NCI-H774 (cell line): ENCODE measurements at regions not wholly inside any gene's neighbourhood (a gene's known extent, or its start where the extent isn't known, plus 50 kb on each side); places are given as distances from the start of the nearest gene placed in this dataset.

Experiments used
- DNase-seq: peaks from one replicate; lab custom pipeline; 2025; lab: John Stamatoyannopoulos, UW

DNA sequence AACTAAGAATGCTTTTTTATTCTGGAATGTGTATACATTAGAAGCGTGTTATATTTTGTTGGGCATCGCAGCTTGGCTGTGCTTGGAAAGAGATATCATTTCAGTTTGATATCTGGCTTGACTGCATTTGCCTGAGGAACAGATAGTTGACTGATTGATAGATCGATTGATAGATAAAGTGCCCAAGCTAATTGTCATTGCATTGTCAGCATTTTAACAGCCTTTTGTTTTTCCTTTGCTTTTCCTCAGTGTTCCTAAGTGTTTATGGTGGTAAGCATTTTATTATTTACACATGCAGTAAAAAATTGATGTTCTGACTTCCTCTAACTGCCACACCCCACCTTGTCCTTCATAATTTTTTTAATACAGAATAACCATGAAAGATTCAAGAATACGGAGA, 180.9 kb upstream of the GRIK2 start:
- no peak for DNase-seq

DNA sequence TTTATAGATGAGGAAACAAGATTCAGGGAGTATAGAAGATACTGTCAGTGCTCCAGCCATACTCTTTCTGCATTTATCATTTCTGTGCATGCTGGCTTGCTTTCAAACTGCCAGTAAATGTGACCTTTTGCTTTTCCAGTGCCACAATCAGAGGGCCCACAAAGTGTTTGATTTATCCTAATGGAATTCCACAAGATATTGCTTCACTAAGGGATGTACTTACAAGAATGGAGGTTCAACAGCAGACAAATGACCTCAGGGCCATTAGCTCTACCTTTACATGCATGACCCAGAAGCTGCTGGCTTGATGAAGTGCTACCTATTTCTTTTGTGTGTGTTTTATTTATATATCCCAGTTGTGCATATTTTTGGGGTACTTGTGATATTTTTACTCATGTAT, 171.5 kb upstream of the GRIK2 start:
- no peak for DNase-seq

DNA sequence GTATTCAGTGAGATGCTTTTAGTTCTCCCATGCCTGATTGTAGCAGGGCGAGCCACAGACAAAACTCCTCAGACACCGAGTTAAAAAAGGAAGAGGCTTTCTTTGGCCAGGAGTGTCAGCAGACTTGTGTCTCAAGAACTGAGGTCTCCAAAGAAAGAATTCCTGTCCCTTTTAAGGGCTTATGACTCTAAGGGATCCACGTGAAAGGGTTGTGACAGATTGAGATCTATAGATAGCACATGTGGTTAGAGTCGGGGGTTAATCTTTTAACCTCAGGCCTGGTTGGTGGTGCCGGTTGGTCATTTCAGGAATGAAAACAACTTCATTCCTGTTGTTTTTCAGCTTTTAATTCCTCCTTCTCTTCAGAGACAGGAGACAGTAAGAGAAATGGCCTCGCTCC, 168.8 kb upstream of the GRIK2 start:
- no peak for DNase-seq

DNA sequence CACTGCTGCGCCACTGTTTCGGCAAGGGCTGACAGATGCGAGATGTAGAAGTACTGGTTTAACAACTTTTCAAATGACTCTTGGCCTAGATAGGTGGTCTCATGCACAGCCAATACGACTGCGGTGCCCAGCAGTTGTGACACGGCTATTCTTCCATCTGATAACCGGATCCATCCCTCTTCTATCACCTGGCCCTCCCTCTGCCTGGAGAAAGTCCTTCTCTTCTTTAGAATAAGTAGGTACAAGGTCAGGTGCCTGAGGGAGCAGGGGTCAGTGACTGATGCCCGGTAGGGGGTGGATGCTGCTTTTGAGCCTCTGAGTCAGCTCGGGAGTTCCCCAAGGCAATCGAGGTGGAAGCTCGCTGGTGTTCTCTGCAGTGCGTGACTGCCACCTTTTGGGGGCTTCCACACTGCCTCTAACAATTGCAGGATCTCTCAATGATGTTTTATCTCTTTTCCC, 166.8 kb upstream of the GRIK2 start:
- no peak for DNase-seq

DNA sequence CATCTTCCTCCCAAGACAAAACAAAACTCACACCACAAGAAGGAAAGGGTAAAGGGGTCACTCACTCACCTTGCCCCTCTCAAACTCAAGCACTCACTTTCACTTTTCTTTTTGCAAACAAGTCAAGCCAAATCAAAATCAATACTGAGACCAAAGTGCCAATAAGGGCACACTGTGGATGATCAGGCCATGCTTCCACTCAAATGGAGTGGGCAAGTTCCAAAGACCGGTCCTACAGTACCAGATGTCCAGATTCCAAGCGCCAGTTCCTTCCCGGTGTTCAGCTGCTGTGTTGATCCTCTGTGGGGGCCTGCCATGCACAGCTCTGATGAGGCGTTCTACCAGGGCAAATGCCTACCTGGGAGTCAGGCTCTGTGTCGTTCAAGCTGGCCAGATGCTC, 162.6 kb upstream of the GRIK2 start:
- DNase-seq = no peak

DNA sequence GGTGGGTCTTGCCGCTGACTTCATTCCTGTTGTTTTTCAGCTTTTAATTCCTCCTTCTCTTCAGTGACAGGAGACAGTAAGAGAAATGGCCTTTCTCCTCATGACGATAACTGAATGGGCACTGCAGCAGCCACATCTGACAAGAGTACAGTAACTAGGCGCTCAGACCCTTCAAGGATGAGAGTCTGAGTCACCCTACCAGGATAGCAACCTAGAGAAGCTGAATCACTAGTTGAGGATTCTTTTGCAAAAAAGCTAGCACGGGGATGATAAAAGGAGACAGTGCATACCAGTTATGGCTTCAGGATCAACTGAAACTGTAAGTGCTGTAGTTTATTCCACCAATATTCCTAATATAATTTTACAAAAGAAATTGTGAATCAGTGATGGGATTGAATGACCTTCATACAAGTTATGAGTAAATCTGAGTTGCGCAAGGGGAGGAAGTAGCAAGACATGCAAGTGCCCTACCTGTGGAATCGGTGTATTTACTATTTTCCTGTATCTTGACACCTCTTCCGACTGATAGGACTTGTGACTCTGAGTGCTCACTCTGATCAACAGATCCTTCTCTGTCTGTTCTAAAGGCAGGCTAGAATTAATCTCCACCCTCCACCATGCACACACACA, 161.8 kb upstream of the GRIK2 start:
- no peak for DNase-seq

DNA sequence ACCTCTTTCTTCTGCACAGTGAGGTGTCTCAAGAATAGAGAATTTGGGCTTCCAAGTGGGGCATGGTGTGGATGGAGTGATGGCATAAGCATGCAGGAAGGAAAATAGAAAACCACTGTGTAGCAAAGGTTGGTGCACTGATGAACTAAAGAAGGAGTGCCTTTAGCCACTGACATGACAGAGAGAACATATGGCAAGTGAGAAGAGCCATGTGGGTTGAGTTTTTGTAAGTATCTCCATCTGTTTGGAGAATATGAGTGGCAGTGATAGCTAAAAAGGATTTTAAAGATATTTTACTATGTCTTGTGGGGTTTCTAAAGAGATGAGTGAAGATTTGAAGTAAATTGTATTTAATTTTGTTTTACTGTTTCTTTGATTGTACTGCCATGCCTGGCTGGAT, 160.5 kb upstream of the GRIK2 start:
- no peak for DNase-seq

DNA sequence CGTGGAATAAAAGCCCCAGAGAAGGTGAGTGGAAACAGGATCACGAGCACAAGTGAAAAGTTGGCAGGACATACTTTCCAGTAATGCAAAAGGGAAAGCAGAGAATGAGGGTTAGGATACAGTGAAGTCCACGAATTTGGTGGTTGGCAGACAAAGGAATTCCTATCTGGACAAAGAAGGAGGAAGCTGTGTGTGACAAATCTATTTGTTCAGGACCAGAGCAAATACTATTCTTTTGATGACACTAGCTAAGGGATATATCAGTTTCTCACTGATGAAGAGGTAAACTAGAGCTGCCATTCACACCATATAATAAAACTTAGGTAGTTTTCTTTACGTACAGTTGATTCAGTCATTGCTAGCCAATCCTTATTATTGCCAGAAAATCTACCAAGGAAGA, 156.8 kb upstream of the GRIK2 start:
- no peak for DNase-seq

DNA sequence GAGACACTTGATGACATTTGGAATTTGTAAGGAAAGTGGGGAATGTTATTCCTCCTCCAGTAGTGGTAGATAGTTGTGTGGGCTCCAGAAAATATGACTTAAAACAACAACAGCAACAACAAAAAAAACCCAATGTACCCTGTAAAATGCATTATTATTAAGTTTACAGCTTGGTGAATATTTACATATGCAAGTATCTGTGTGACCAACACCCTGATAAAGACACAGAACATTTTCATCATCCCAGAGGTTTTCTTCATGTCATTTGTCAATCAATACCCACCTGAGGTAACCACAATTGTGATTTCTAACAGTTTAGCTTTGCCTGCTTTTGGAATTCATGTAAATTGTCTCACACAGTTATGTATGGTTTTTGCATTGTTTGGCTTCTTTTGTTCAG, 152.1 kb upstream of the GRIK2 start:
- no peak for DNase-seq

DNA sequence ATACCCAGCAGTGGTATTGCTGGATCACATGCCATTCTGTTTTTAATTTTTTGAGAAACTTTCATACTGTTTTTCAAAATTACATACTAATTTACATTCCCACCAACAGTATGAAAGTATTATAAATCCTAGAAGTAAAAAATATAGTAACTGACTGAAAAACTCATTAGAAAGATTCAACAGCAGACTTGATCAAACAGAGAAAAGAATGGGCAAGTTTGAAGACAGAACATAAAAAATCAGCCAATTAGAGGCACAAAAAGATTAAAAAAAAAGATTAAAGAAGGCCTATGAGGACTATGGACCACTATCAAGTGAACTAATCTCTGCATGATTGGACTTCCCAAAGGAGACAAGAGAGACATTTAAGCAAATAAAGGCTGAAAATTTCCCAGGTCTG, 144.0 kb upstream of the GRIK2 start:
- no peak for DNase-seq

DNA sequence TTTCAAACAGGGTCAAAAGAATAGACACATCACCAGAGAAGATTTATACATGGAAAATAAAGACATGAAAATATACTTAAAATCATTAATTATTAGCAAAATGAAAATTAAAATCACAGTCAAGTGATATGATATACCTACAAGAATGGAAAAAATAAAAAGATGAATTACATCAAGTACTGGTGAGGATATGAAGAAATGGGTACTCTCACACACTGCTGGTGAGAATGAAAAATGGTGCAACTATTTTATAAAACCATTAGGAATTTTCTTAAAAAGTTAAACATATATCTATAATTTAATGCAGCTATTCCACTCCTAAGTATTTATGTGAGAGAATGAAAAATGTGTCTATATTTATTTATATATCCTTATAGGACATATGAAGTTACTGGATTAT, 136.3 kb upstream of the GRIK2 start:
- no peak for DNase-seq

DNA sequence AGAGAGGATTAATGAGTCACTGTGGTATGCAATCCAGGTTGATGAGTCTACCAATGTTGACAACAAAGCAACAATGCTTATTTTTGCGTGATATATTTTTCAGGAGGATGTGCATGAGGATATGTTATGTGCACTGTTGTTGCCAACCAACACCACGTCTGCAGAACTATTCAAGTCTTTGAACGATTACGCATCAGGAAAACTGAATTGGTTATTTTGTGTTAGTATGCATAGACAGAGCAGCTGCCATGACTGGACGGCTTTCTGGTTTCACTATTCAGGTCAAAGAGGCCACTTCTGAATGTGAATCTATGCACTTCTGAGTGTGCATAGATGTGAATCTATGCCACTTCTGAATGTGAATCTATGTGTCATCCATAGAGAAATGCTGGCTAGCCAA, 134.0 kb upstream of the GRIK2 start:
- no peak for DNase-seq

DNA sequence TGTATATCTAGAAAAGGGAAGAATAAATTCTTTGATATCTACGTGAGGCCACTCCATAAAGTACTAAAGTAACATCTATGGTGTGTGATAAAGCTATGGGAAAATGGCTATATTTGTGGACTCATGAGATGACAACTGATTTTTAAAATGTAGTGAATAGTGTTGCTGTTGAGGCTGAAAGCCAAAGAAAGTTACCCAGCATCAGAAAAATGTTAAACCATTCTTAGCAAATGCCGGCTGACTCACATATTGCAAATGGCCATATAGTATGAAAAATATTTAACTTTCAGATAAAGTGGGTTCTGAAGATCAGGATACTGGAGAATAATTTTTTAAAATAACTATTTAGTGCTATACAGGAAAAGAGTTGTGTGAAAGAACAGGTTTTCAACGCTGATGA, 129.9 kb upstream of the GRIK2 start:
- DNase-seq = no peak

DNA sequence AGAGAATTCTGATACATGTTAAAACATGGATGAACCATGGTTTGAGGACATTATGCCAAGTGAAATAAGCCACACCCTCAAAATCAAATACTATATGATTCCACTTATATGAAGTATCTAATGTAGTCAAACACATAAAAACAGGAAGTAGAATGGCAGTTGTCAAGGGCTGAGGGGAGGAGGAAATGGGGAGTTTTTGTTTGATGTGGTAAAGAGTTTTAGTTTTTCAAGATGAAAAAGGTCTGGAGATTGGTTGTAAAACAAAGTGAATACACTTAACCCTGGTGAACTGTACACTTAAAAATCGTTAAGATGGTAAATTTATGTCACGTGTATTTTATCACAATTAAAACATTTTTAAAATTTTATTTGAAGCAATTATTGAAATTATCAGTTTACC, 127.4 kb upstream of the GRIK2 start:
- DNase-seq = no peak

DNA sequence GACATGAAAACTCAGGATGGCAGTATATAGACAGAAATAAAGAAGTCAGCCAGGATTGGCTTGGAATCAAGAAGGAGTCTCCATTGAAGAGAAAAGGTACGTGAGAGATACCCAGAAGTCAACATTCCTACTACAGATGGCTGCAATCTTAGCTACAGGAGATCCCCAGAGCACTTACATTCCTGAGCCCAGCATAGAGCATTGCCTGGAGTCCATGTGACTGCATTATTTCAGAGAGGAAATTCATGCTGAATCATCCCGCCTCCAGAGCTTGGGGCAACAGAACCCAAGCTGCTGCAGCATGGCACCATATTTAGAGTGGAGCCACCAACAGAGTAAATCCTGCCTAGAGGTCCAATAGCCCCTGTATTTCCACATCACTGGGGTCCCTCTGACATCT, 125.0 kb upstream of the GRIK2 start:
- no peak for DNase-seq

DNA sequence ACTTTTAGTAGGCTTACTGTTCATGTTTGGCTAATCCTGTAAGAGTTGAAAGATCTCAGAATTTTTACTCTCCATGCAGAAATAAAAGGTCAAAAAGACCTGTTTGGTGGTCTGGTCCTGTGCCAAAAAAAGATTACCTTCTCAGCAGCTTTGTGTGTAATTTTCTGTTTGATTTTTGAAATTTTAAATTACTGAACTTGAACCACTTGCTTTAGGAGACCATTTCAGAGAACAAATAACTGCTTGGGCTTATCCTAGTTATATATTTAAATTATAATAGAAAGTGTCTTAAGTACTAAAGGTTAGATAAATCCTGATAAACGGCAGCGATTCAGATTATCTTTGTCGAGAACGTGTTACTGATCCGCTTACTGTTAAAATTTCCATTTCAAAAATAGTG, 118.3 kb upstream of the GRIK2 start:
- no peak for DNase-seq

DNA sequence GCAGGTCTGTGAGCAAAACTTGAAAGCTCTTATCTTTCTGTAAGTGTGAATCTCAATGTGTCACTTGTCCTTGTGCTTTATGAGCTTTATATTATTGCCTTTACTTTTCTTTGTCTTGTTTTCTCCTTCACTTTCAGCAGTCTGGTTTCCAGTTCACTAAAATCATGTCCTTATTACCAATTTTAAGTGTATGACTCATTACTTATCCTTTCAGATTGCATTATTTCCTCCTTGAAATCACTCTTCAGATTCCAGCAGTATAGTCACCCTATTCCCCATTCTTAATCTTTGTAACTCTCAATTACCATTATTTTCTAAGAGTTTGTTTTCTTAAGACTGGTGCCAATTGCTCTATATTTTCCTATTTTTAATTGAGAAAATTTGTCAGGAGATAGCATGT, 117.4 kb upstream of the GRIK2 start:
- no peak for DNase-seq

DNA sequence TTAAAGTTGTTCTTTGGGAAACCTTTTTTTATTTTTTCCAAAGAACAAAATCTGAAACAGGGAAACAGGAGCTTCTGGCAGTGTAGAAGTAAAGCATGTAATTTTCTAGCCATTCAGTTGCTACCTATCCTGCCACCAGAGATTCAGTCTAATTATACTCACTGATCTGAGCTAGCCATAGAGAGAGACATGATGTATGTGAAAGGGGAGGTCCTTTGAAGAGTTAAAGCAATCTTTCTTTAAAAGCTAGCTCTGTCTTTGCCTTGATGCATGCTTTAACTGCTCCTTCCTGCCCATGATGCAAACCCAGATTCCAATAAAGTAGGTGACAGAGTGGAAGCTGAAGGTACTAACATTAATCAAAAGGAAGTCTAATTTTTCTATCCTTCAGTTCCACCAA, 114.1 kb upstream of the GRIK2 start:
- DNase-seq = no peak

DNA sequence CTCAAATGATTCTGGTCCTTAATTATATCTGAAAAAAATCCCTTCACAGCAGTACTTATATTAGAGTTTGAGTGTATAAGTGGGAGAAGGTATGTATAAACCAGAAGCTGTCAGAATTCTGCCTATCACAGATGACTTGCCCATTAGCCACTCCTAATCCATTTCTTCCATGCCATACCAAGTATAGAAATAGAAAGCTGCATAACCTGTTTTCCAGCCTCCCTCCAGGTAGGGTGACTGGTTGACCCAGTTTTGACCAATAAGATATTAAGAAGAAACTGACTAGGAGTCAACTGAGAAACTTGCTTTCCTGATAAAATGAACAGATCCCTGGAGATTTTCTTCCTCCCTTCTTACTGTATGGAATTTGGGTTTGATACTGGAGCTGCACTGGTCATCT, 112.2 kb upstream of the GRIK2 start:
- no peak for DNase-seq

DNA sequence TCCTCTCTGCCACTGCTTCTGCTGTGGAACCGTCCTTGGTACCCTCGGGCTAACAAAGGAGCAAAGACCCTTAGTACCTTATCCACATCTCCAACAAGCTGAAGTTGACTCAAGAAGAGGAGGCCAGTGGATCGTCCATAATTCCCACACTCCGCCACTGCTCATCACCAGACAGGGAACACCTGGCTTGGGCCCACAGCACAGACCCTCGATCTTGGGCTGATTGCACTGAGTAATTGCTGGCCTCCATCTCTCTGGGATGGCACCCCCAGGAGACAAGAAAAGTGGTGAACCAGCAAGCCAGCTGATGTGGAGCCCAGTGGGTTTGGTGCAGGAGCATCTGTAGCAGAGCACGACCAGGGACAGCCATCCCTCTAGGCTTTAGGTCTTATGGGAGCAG, 109.4 kb upstream of the GRIK2 start:
- no peak for DNase-seq

DNA sequence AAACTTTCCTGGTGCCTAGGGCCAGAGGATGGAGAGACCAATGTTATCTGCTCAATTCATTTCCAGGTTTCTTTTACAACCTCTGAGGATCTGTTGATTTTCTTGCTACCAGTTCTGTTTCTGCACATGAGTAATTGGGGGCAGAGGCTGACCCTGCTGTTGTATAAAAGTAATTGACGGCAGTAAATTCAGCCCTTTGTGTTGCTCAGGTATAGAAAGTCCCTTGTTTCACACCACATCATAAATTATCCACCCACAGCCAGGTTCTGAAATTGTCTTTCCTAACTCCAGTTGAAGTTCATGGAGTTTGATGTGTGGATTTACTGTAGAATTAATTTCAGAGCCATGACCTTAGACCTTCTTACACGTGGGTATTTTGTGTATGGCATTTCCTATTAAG, 107.4 kb upstream of the GRIK2 start:
- DNase-seq = no peak

DNA sequence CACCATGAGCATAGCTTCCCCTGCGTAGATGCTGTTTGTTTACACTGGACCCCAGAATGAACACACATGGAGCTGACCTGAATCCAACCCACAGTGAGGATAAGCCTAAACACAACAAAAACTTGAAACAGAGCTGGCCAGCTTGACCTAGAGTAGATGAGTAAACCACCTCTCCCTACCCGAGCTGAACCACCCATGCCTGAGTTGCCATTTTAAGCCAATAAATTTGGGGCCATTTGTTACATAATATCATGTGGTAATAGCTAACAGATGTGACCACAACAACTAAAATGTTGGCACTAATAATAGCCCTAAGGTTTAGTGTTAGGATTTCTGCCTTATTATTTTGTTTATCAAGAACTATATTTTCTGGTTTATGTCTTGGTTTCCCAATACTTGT, 103.2 kb upstream of the GRIK2 start:
- DNase-seq = no peak

DNA sequence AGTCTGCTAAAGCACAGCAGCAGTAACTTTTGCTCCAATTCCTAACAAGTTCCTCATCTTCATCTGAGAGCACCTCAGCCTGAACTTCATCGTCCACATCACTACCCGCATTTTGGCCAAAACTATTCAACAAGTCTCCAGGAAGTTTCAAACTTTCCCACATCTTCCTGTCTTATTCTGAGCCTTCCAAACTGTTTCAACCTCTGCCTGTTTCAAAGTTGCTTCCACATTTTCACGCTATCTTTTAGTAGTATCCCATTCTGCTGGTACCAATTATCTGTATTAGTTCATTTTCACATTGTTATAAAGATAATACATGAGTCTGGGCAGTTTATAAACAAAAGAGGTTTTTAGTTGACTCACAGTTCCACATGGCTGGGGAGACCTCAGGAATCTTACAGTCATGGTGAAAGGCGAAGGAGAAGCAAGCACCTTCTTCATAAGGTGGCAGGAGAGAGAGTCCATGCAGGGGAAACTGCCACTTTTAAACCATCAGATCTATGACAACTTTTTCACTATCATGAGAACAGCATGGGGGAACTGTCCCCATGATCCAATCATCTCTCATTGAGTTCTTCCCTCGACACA, 99.4 kb upstream of the GRIK2 start:
- no peak for DNase-seq

DNA sequence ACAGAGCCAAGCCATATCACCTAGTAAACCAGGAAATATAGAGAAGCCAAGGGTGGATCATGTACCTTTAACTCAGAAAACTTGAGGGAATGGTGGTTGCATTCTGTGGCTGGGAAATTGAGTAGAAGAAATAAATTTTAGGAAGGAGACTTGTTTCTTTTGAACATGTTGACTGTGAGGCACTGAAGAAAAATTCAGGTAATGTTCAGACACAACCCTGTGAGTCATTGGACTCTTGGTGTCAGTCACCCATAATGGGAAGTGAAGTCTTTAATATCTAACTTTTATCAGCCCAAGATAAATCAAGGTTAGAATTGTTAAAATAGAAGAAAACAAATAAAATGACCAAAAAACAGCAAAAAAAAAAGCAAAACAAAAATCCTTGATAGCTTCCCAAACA, 98.8 kb upstream of the GRIK2 start:
- no peak for DNase-seq
